B cell (primary cell): ENCODE measurements at regions not wholly inside any gene's neighbourhood (a gene's known extent, or its start where the extent isn't known, plus 50 kb on each side); places are given as distances from the start of the nearest gene placed in this dataset.

Experiments
- EZH2 ChIP-seq: IDR thresholded peaks from 2 replicates; pipeline ENCODE4 v1.6.1; 2012; ENCODE audit warnings: borderline replicate concordance, low read depth, mild to moderate bottlenecking, moderate library complexity, low read length; ENCODE audit not compliant: insufficient read depth, poor library complexity, severe bottlenecking
- TF ChIP-seq, protein P1 (sequence below): fragments of 200-600 bp; IDR thresholded peaks from one replicate; pipeline ENCODE4 v1.8.0; 2022; ENCODE audit warnings: antibody characterized with exemption, mild to moderate bottlenecking

DNA sequence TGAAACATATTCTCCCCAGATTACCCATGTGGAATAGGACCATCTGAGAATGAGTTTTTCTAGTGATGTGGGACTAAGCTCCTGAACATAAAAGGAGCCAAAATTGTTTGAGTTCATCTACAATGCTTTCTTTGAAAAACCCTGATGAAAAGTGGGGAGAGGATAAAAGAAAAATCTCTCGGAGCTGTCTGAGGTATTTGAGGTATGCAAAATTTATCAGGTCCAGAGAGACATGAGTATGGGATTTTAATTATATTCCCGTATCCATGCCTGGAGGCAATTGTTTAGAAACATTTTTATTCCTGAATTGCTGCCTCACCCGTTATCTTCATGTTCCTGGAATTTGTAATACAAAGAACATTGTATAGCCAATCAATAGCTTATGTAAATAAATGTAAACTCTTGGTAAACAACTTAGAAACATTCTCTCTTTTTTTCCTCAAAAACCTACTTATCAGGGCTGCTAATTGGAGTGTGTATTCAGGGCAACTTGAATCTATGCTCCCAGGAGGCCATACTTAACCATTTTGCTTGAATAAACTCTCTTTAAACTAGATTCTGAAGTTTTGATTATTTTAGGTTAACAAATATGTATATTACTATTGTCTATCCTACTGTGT is 109.3 kb upstream of the OLFM3 start:
- TF ChIP-seq, protein P1, sequence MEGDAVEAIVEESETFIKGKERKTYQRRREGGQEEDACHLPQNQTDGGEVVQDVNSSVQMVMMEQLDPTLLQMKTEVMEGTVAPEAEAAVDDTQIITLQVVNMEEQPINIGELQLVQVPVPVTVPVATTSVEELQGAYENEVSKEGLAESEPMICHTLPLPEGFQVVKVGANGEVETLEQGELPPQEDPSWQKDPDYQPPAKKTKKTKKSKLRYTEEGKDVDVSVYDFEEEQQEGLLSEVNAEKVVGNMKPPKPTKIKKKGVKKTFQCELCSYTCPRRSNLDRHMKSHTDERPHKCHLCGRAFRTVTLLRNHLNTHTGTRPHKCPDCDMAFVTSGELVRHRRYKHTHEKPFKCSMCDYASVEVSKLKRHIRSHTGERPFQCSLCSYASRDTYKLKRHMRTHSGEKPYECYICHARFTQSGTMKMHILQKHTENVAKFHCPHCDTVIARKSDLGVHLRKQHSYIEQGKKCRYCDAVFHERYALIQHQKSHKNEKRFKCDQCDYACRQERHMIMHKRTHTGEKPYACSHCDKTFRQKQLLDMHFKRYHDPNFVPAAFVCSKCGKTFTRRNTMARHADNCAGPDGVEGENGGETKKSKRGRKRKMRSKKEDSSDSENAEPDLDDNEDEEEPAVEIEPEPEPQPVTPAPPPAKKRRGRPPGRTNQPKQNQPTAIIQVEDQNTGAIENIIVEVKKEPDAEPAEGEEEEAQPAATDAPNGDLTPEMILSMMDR = no peak
- TF ChIP-seq EZH2 = no peak
